HepG2 (cell line): ENCODE measurements at regions not wholly inside any gene's neighbourhood (a gene's known extent, or its start where the extent isn't known, plus 50 kb on each side); places are given as distances from the start of the nearest gene placed in this dataset.

Experiments
- ATAC-seq: fragments of 200-7000 bp; cut with Tn5 transposase; 3 replicates; pipeline ENCODE4 v1.9.1; 2020; ENCODE audit warnings: mild to moderate bottlenecking, moderate library complexity
- BruUV-seq: library from RNA; stranded (reverse); fragments of 400-500 nt; replicated peaks from 2 replicates; lab custom pipeline; 2021; lab: Mats Ljungman, UMichigan
- CTCF ChIA-PET: fragments of 300-600 bp; formaldehyde crosslinking; extraction: SDS; loops from one replicate; lab custom pipeline; 2021; ENCODE audit warnings: low total read pairs, inconsistent platforms, low intra/inter-chr PET ratio; lab: Yijun Ruan, JAX
- POLR2A ChIA-PET: fragments of 350-600 bp; sonication (Branson Sonifier 250); formaldehyde crosslinking; loops from one replicate; lab custom pipeline; 2020; ENCODE audit warnings: antibody characterized with exemption, inconsistent platforms; lab: Yijun Ruan, JAX
- DNase-seq: peaks from one replicate; pipeline ENCODE4 v3.0.0-alpha.2; 2015; ENCODE audit warnings: low spot score
- FAIRE-seq: peaks from 3 replicates; lab custom pipeline; 2011; peaks lifted over from hg19 to GRCh38; lab: Jason Lieb, UNC
- H2AFZ ChIP-seq: one replicate; pipeline ENCODE4 v1.6.1; 2011; ENCODE audit warnings: low read length, inconsistent platforms
- H3K27ac ChIP-seq: fragments of 300-600 bp; 3 replicates; pipeline ENCODE4 v1.8.0; 2011; ENCODE audit warnings: mixed run types, mild to moderate bottlenecking, mixed read lengths, low read length, inconsistent platforms; ENCODE audit not compliant: insufficient read depth; ENCODE audit errors: extremely low read length
- H3K27me3 ChIP-seq, 2 experiments: fragments of 200-600 bp in 1 of 2; 2 replicates in 1 of 2; 3 replicates in 1 of 2; pipeline versions ENCODE4 v1.6.0 to v1.8.0; 2011; ENCODE audit warnings: low read length in 2 of 2, mild to moderate bottlenecking in 2 of 2, moderate library complexity in 2 of 2, inconsistent platforms in 1 of 2; ENCODE audit not compliant: insufficient read depth in 2 of 2, control insufficient read depth in 1 of 2
- H3K36me3 ChIP-seq, 2 experiments: fragments of 200-600 bp in 1 of 2; replicated peaks in 1 of 2; 2 replicates in 1 of 2; 3 replicates in 1 of 2; pipeline versions ENCODE4 v1.5.1 to v1.8.0; 2011; ENCODE audit warnings: low read length in 2 of 2, inconsistent platforms in 1 of 2; ENCODE audit not compliant: insufficient read depth in 2 of 2, control insufficient read depth in 1 of 2
- H3K4me1 ChIP-seq: 2 replicates; pipeline ENCODE4 v1.5.1; 2012; ENCODE audit warnings: low read length, inconsistent platforms; ENCODE audit not compliant: insufficient read depth
- H3K4me2 ChIP-seq: 2 replicates; pipeline ENCODE4 v1.6.0; 2011; ENCODE audit warnings: low read depth, low read length, inconsistent platforms
- H3K4me3 ChIP-seq, 3 experiments: fragments of 200-600 bp in 1 of 3; sonication (generic), shearing (Covaris generic) in 1 of 3; replicated peaks in 1 of 3; 2 replicates each; pipeline ENCODE4 v1.5.1; 2011 to 2016; ENCODE audit warnings: low read length in 3 of 3, inconsistent platforms in 2 of 3, low read depth in 2 of 3, mild to moderate bottlenecking in 2 of 3, control low read depth in 1 of 3, mixed read lengths in 1 of 3; ENCODE audit not compliant: insufficient read depth in 1 of 3
- H3K79me2 ChIP-seq: one replicate; pipeline ENCODE4 v1.6.1; 2011; ENCODE audit warnings: low read length, inconsistent platforms; ENCODE audit not compliant: insufficient read depth
- H3K9ac ChIP-seq: 2 replicates; pipeline ENCODE4 v1.6.0; 2011; ENCODE audit warnings: mild to moderate bottlenecking, low read depth, low read length, inconsistent platforms; ENCODE audit not compliant: insufficient read depth
- H3K9me3 ChIP-seq: 2 replicates; pipeline ENCODE4 v1.5.1; 2012; ENCODE audit warnings: mild to moderate bottlenecking, low read length
- H4K20me1 ChIP-seq: 2 replicates; pipeline ENCODE4 v1.6.0; 2011; ENCODE audit warnings: inconsistent platforms, mild to moderate bottlenecking, low read length, moderate library complexity; ENCODE audit not compliant: insufficient read depth
- ELF3 ChIP-seq: IDR thresholded peaks from 2 replicates; pipeline ENCODE4 v1.6.1; 2016; ENCODE audit warnings: missing genetic modification reagents, missing compliant biosample characterization
- GABPA ChIP-seq, 2 experiments: IDR thresholded peaks; 2 replicates each; pipeline ENCODE4 v1.6.1; 2011 to 2016; ENCODE audit warnings: low read depth in 2 of 2, low read length in 1 of 2, missing biosample characterization in 1 of 2, missing genetic modification characterization in 1 of 2
- HMG20B ChIP-seq: conservative IDR thresholded peaks from 2 replicates; pipeline ENCODE4 v1.6.1; 2016; ENCODE audit warnings: missing genetic modification reagents, missing compliant biosample characterization
- RELA ChIP-seq: sonication (generic); formaldehyde crosslinking; IDR thresholded peaks from 2 replicates; pipeline ENCODE4 v1.4.0; 2020; ENCODE audit warnings: missing genetic modification reagents
- SMARCE1 ChIP-seq: fragments of 450-650 bp; IDR thresholded peaks from 2 replicates; pipeline ENCODE4 v1.6.1; 2017; ENCODE audit warnings: borderline replicate concordance
- XRCC5 ChIP-seq: fragments of 200-400 bp; formaldehyde crosslinking; optimal IDR thresholded peaks from 2 replicates; pipeline ENCODE3; 2017; ENCODE audit warnings: mild to moderate bottlenecking, low read length
- ZBTB42 ChIP-seq: sonication (generic); formaldehyde crosslinking; IDR thresholded peaks from 2 replicates; pipeline ENCODE4 v1.5.0; 2020; ENCODE audit warnings: mild to moderate bottlenecking, missing genetic modification reagents
- ZBTB8A ChIP-seq: sonication (generic); formaldehyde crosslinking; IDR thresholded peaks from 2 replicates; pipeline ENCODE4 v1.4.0; 2020; ENCODE audit warnings: mild to moderate bottlenecking, low read depth, missing genetic modification reagents, borderline replicate concordance
- ZNF577 ChIP-seq: sonication (generic); formaldehyde crosslinking; IDR thresholded peaks from 2 replicates; pipeline ENCODE4 v1.4.0; 2020; ENCODE audit warnings: mild to moderate bottlenecking, low read depth, missing genetic modification reagents, borderline replicate concordance
- ZNF704 ChIP-seq: sonication (generic); formaldehyde crosslinking; IDR thresholded peaks from 2 replicates; pipeline ENCODE4 v1.8.1; 2023; ENCODE audit warnings: mild to moderate bottlenecking, inconsistent platforms, moderate library complexity, missing genetic modification reagents, borderline replicate concordance
- ZSCAN20 ChIP-seq: sonication (generic); formaldehyde crosslinking; IDR thresholded peaks from 2 replicates; pipeline ENCODE4 v1.4.0; 2020; ENCODE audit warnings: missing genetic modification reagents, mild to moderate bottlenecking, borderline replicate concordance
- WGBS: methylation state at CpG from one replicate; pipeline ENCODE4 v1.1.6; 2017; ENCODE audit warnings: low lambda C conversion rate; 5-methylcytosine and 5-hydroxymethylcytosine counted together
- in situ Hi-C: cut with HindIII; loops from 2 replicates; pipeline ENCODE4 v1.10.0; 2017; ENCODE audit warnings: low pct_unique_long_range_greater_than_20kb; ENCODE audit not compliant: extremely low pct_ligation_motif_present
- intact Hi-C: fragments of 100-400 bp; cut with micrococcal nuclease; formaldehyde crosslinking; loops from one replicate; pipeline ENCODE4 v1.10.0; 2022; ENCODE audit not compliant: unreplicated experiment
- TF ChIP-seq, protein P1 (sequence below): sonication (generic); formaldehyde crosslinking; IDR thresholded peaks from 2 replicates; pipeline ENCODE4 v1.4.0; 2020; ENCODE audit warnings: missing genetic modification reagents
- TF ChIP-seq, protein P2 (sequence below): IDR thresholded peaks from 2 replicates; pipeline ENCODE4 v1.6.1; 2016; ENCODE audit warnings: mild to moderate bottlenecking

GRCh38 chr18:68596016-68596415, 118.9 kb downstream of the TMX3 start:
- no peak for DNase-seq
- 48% methylated on average over 2 of the region's 2 CpGs for WGBS
- Histone ChIP-seq H3K9me3 (no peaks in the 10 kb centered on the region), H3K27me3 (no peaks in the 10 kb centered on the region; a peak in 1 of 5 replicates), H3K27ac (no peak overlapping the region), H3K4me3 (no peak overlapping the region), H3K9ac (no peak overlapping the region), H2AFZ (no peak overlapping the region), H4K20me1 (no peaks in the 10 kb centered on the region), H3K36me3 (no peaks in the 10 kb centered on the region), H3K79me2 (no peaks in the 10 kb centered on the region), H3K4me2 (no peak overlapping the region), H3K4me1 (no peaks in the 10 kb centered on the region)
- in situ Hi-C loops (no loop called here), intact Hi-C loops (no loop called here)
- CTCF ChIA-PET: no interaction called here
- FAIRE-seq: no peak
- TF ChIP-seq XRCC5: no peak
- no peak for TF ChIP-seq ZBTB42 (CRISPR knock-in tag)
- no peak for TF ChIP-seq SMARCE1
- no peak for TF ChIP-seq ZSCAN20
- TF ChIP-seq ZNF704 (CRISPR knock-in tag): no peak
- no peak for TF ChIP-seq ZBTB8A (CRISPR knock-in tag)
- TF ChIP-seq, protein P1, sequence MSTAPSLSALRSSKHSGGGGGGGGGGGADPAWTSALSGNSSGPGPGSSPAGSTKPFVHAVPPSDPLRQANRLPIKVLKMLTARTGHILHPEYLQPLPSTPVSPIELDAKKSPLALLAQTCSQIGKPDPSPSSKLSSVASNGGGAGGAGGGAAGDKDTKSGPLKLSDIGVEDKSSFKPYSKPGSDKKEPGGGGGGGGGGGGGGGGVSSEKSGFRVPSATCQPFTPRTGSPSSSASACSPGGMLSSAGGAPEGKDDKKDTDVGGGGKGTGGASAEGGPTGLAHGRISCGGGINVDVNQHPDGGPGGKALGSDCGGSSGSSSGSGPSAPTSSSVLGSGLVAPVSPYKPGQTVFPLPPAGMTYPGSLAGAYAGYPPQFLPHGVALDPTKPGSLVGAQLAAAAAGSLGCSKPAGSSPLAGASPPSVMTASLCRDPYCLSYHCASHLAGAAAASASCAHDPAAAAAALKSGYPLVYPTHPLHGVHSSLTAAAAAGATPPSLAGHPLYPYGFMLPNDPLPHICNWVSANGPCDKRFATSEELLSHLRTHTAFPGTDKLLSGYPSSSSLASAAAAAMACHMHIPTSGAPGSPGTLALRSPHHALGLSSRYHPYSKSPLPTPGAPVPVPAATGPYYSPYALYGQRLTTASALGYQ (CRISPR knock-in tag): no peak
- TF ChIP-seq GABPA (IDR thresholded peaks at IDR 0.05; ENCODE audit: low read depth, low read length): no peak
- no peak for TF ChIP-seq GABPA (CRISPR knock-in tag; IDR thresholded peaks at IDR 0.05; ENCODE audit: low read depth)
- no peak for TF ChIP-seq HMG20B (CRISPR knock-in tag)
- TF ChIP-seq ZNF577 (CRISPR knock-in tag): no peak
- no peak for TF ChIP-seq RELA (CRISPR knock-in tag)
- TF ChIP-seq ELF3: no peak
- TF ChIP-seq, protein P2, sequence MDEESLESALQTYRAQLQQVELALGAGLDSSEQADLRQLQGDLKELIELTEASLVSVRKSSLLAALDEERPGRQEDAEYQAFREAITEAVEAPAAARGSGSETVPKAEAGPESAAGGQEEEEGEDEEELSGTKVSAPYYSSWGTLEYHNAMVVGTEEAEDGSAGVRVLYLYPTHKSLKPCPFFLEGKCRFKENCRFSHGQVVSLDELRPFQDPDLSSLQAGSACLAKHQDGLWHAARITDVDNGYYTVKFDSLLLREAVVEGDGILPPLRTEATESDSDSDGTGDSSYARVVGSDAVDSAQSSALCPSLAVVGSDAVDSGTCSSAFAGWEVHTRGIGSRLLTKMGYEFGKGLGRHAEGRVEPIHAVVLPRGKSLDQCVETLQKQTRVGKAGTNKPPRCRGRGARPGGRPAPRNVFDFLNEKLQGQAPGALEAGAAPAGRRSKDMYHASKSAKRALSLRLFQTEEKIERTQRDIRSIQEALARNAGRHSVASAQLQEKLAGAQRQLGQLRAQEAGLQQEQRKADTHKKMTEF (CRISPR knock-in tag): no peak
- no TSS peak for BruUV-seq
- ATAC-seq: no peak
- POLR2A ChIA-PET: no interaction called here
